HEK293 (cell line): ENCODE measurements at regions not wholly inside any gene's neighbourhood (a gene's known extent, or its start where the extent isn't known, plus 50 kb on each side); places are given as distances from the start of the nearest gene placed in this dataset.

Source experiments
- CTCF ChIA-PET: fragments of 350-600 bp; formaldehyde crosslinking; extraction: SDS; loops from one replicate; lab custom pipeline; 2021; ENCODE audit warnings: antibody characterized with exemption; lab: Yijun Ruan, JAX
- POLR2A ChIA-PET: fragments of 300-600 bp; formaldehyde crosslinking; extraction: SDS; loops from one replicate; lab custom pipeline; 2020; ENCODE audit warnings: antibody characterized with exemption, inconsistent platforms; lab: Yijun Ruan, JAX
- H3K27ac ChIP-seq: fragments of 200-500 bp; sonication (Bioruptor generic); 2 replicates; pipeline ENCODE4 v1.5.1; 2014; ENCODE audit warnings: low read depth, low read length, control low read depth, inconsistent platforms; ENCODE audit errors: extremely low read depth
- H3K36me3 ChIP-seq, 2 experiments: fragments of 200-500 bp in 1 of 2; sonication (Bioruptor generic) in 1 of 2; 1 replicate in 1 of 2; 2 replicates in 1 of 2; pipeline ENCODE4 v1.5.1; 2014 to 2017; ENCODE audit warnings: inconsistent platforms in 2 of 2, low read length in 2 of 2; ENCODE audit not compliant: control insufficient read depth in 2 of 2, insufficient read depth in 1 of 2
- H3K4me1 ChIP-seq: fragments of 200-500 bp; sonication (Bioruptor generic); 2 replicates; pipeline ENCODE4 v1.5.1; 2014; ENCODE audit warnings: mild to moderate bottlenecking, low read length, inconsistent platforms; ENCODE audit not compliant: control insufficient read depth, insufficient read depth
- H3K4me3 ChIP-seq: 2 replicates; pipeline ENCODE4 v1.5.1; 2011; ENCODE audit warnings: low read depth, mild to moderate bottlenecking, control low read depth, low read length, moderate library complexity
- H3K9me3 ChIP-seq: fragments of 200-500 bp; sonication (Bioruptor generic); 2 replicates; pipeline ENCODE4 v1.5.1; 2014; ENCODE audit warnings: low read depth, low read length, inconsistent platforms; ENCODE audit not compliant: control insufficient read depth, insufficient read depth
- GLI4 ChIP-seq: fragments of 450-650 bp; formaldehyde crosslinking; IDR thresholded peaks from 2 replicates; pipeline ENCODE4 v1.5.1; 2016; ENCODE audit warnings: missing biosample characterization, missing genetic modification characterization
- HOXC10 ChIP-seq: sonication (generic); formaldehyde crosslinking; IDR thresholded peaks from 2 replicates; pipeline ENCODE4 v1.8.1; 2023; ENCODE audit warnings: mild to moderate bottlenecking, missing genetic modification reagents
- RBAK ChIP-seq: fragments of 450-650 bp; formaldehyde crosslinking; IDR thresholded peaks from 2 replicates; pipeline ENCODE4 v1.5.1; 2016; ENCODE audit warnings: missing biosample characterization, missing genetic modification characterization
- REPIN1 ChIP-seq: fragments of 450-650 bp; formaldehyde crosslinking; IDR thresholded peaks from 2 replicates; pipeline ENCODE4 v1.5.1; 2017; ENCODE audit warnings: missing biosample characterization, missing genetic modification characterization, low read depth
- SCRT2 ChIP-seq: fragments of 450-650 bp; formaldehyde crosslinking; IDR thresholded peaks from 2 replicates; pipeline ENCODE4 v1.5.1; 2016; ENCODE audit warnings: missing biosample characterization, missing genetic modification characterization
- ZNF132 ChIP-seq: fragments of 450-650 bp; formaldehyde crosslinking; IDR thresholded peaks from 2 replicates; pipeline ENCODE4 v1.5.1; 2017; ENCODE audit warnings: missing biosample characterization, missing genetic modification characterization, borderline replicate concordance
- ZNF280D ChIP-seq: fragments of 450-650 bp; formaldehyde crosslinking; IDR thresholded peaks from 2 replicates; pipeline ENCODE4 v1.5.1; 2016; ENCODE audit warnings: missing biosample characterization, missing genetic modification characterization
- ZNF292 ChIP-seq: fragments of 450-650 bp; formaldehyde crosslinking; IDR thresholded peaks from 2 replicates; pipeline ENCODE4 v1.5.1; 2016; ENCODE audit warnings: low read depth, missing biosample characterization, missing genetic modification characterization, borderline replicate concordance
- ZNF311 ChIP-seq: fragments of 450-650 bp; formaldehyde crosslinking; IDR thresholded peaks from 2 replicates; pipeline ENCODE4 v1.5.1; 2017; ENCODE audit warnings: missing biosample characterization, missing genetic modification characterization, borderline replicate concordance
- ZNF324 ChIP-seq: fragments of 450-650 bp; formaldehyde crosslinking; IDR thresholded peaks from 2 replicates; pipeline ENCODE4 v1.5.1; 2016; ENCODE audit warnings: missing biosample characterization, missing genetic modification characterization
- ZNF335 ChIP-seq: fragments of 450-650 bp; formaldehyde crosslinking; conservative IDR thresholded peaks from 2 replicates; pipeline ENCODE4 v1.5.1; 2016; ENCODE audit warnings: missing biosample characterization, missing genetic modification characterization
- ZNF350 ChIP-seq: fragments of 450-650 bp; formaldehyde crosslinking; IDR thresholded peaks from 2 replicates; pipeline ENCODE4 v1.5.0; 2017; ENCODE audit warnings: missing biosample characterization, mild to moderate bottlenecking, missing genetic modification characterization
- ZNF416 ChIP-seq: fragments of 450-650 bp; formaldehyde crosslinking; IDR thresholded peaks from 2 replicates; pipeline ENCODE4 v1.5.1; 2016; ENCODE audit warnings: missing biosample characterization, missing genetic modification characterization
- ZNF433 ChIP-seq: fragments of 450-650 bp; formaldehyde crosslinking; IDR thresholded peaks from 2 replicates; pipeline ENCODE4 v1.5.1; 2016; ENCODE audit warnings: missing biosample characterization, missing genetic modification characterization, low read depth
- ZNF544 ChIP-seq: fragments of 450-650 bp; formaldehyde crosslinking; IDR thresholded peaks from 2 replicates; pipeline ENCODE4 v1.5.0; 2017; ENCODE audit warnings: missing biosample characterization, missing genetic modification characterization
- ZNF549 ChIP-seq: fragments of 450-650 bp; IDR thresholded peaks from 2 replicates; pipeline ENCODE4 v1.5.1; 2018; ENCODE audit warnings: missing biosample characterization, missing genetic modification characterization, mild to moderate bottlenecking, inconsistent platforms, moderate library complexity
- ZNF600 ChIP-seq: fragments of 450-650 bp; formaldehyde crosslinking; IDR thresholded peaks from 2 replicates; pipeline ENCODE4 v1.5.1; 2016; ENCODE audit warnings: missing biosample characterization, missing genetic modification characterization
- ZNF776 ChIP-seq: fragments of 450-650 bp; formaldehyde crosslinking; IDR thresholded peaks from 2 replicates; pipeline ENCODE4 v1.5.0; 2017; ENCODE audit warnings: missing biosample characterization, missing genetic modification characterization, borderline replicate concordance
- ZSCAN18 ChIP-seq: fragments of 450-650 bp; formaldehyde crosslinking; IDR thresholded peaks from 2 replicates; pipeline ENCODE4 v1.5.1; 2016; ENCODE audit warnings: missing biosample characterization, missing genetic modification characterization
- TF ChIP-seq, protein P1 (sequence below): fragments of 450-650 bp; formaldehyde crosslinking; IDR thresholded peaks from 2 replicates; pipeline ENCODE4 v1.5.1; 2017; ENCODE audit warnings: missing biosample characterization, missing genetic modification characterization
- TF ChIP-seq, protein P2 (sequence below): fragments of 450-650 bp; formaldehyde crosslinking; IDR thresholded peaks from 2 replicates; pipeline ENCODE4 v1.5.1; 2017; ENCODE audit warnings: missing biosample characterization, missing genetic modification characterization

GRCh38 chr15:37516621-37517020, 416.3 kb upstream of the MEIS2 start:
- CTCF ChIA-PET = no interaction called here
- H3K4me3 ChIP-seq = no peak overlapping the region
- no peak overlapping the region for H3K27ac ChIP-seq
- H3K9me3 ChIP-seq = no peaks in the 10 kb centered on the region
- TF ChIP-seq REPIN1 (tag by site-specific recombination) = no peak
- TF ChIP-seq ZNF416 = no peak
- TF ChIP-seq SCRT2 (tag by site-specific recombination) = no peak
- TF ChIP-seq RBAK (tag by site-specific recombination) = no peak
- TF ChIP-seq ZNF350 = no peak
- TF ChIP-seq ZSCAN18 (tag by site-specific recombination) = no peak
- TF ChIP-seq ZNF549 = no peak
- TF ChIP-seq GLI4 (tag by site-specific recombination) = no peak
- TF ChIP-seq ZNF335 (tag by site-specific recombination) = no peak
- no peak for TF ChIP-seq ZNF311 (tag by site-specific recombination)
- TF ChIP-seq ZNF433 (tag by site-specific recombination) = no peak
- no peak for TF ChIP-seq ZNF292 (tag by site-specific recombination)
- TF ChIP-seq, protein P1, sequence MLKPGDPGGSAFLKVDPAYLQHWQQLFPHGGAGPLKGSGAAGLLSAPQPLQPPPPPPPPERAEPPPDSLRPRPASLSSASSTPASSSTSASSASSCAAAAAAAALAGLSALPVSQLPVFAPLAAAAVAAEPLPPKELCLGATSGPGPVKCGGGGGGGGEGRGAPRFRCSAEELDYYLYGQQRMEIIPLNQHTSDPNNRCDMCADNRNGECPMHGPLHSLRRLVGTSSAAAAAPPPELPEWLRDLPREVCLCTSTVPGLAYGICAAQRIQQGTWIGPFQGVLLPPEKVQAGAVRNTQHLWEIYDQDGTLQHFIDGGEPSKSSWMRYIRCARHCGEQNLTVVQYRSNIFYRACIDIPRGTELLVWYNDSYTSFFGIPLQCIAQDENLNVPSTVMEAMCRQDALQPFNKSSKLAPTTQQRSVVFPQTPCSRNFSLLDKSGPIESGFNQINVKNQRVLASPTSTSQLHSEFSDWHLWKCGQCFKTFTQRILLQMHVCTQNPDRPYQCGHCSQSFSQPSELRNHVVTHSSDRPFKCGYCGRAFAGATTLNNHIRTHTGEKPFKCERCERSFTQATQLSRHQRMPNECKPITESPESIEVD (tag by site-specific recombination) = no peak
- no peaks in the 10 kb centered on the region for H3K4me1 ChIP-seq
- no peaks in the 10 kb centered on the region for H3K36me3 ChIP-seq
- POLR2A ChIA-PET = no interaction called here

- ChIA-PET POLR2A (no interaction called here), CTCF (no interaction called here)
- no peaks in the 10 kb centered on the region for H3K9me3 ChIP-seq
- H3K4me3 ChIP-seq = no peak overlapping the region
- H3K36me3 ChIP-seq = no peaks in the 10 kb centered on the region
- TF ChIP-seq ZNF280D (no peak), ZNF544 (tag by site-specific recombination) (no peak)
- no peak overlapping the region for H3K27ac ChIP-seq
- no peaks in the 10 kb centered on the region for H3K4me1 ChIP-seq
Measured at GRCh38 chr15:37517191-37517895, 417.0 kb upstream of the MEIS2 start.

- ChIA-PET CTCF (no interaction called here), POLR2A (no interaction called here)
- H3K36me3 ChIP-seq = no peaks in the 10 kb centered on the region
- TF ChIP-seq, protein P1 (tag by site-specific recombination) = no peak
- no peak for TF ChIP-seq ZNF600 (tag by site-specific recombination)
- no peak for TF ChIP-seq ZNF324 (tag by site-specific recombination)
- no peak for TF ChIP-seq ZNF132 (tag by site-specific recombination)
- TF ChIP-seq ZNF776 (tag by site-specific recombination) = no peak
- no peak for TF ChIP-seq HOXC10 (CRISPR knock-in tag)
- TF ChIP-seq, protein P2, sequence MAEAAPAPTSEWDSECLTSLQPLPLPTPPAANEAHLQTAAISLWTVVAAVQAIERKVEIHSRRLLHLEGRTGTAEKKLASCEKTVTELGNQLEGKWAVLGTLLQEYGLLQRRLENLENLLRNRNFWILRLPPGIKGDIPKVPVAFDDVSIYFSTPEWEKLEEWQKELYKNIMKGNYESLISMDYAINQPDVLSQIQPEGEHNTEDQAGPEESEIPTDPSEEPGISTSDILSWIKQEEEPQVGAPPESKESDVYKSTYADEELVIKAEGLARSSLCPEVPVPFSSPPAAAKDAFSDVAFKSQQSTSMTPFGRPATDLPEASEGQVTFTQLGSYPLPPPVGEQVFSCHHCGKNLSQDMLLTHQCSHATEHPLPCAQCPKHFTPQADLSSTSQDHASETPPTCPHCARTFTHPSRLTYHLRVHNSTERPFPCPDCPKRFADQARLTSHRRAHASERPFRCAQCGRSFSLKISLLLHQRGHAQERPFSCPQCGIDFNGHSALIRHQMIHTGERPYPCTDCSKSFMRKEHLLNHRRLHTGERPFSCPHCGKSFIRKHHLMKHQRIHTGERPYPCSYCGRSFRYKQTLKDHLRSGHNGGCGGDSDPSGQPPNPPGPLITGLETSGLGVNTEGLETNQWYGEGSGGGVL (tag by site-specific recombination) = no peak
Measured at GRCh38 chr15:37518436-37518835, 416.0 kb upstream of the TMCO5A start.

More at GRCh38 chr15:37518436-37518835, 416.0 kb upstream of the TMCO5A start:
- no peaks in the 10 kb centered on the region for H3K9me3 ChIP-seq
- no peak overlapping the region for H3K27ac ChIP-seq
- no peak overlapping the region for H3K4me3 ChIP-seq
- no peaks in the 10 kb centered on the region for H3K4me1 ChIP-seq
